ENCODE measurements at regions not wholly inside any gene's neighbourhood (a gene's known extent, or its start where the extent isn't known, plus 50 kb on each side); places are given as distances from the start of the nearest gene placed in this dataset.

DNA sequence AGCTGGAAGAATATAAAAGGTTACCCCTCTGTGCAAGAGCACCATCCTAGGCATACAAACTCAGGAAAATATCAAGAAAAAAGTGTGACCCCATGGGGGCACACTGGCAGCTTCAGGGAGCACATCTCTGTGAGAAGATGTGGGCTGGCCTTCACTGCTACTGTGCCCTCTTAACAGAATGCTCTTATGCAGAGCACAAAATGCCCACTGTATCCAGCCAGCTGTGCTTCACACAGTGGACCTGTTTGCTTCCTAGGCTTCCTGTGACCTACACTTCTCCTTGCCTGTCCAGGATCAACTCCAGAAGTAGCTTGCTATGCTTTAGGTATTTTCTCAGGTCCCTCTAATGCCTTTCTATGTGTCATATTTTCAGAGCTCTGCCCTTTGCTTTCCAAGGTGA, 380.2 kb upstream of the MMS22L start:
- TF ChIP-seq, protein P1, sequence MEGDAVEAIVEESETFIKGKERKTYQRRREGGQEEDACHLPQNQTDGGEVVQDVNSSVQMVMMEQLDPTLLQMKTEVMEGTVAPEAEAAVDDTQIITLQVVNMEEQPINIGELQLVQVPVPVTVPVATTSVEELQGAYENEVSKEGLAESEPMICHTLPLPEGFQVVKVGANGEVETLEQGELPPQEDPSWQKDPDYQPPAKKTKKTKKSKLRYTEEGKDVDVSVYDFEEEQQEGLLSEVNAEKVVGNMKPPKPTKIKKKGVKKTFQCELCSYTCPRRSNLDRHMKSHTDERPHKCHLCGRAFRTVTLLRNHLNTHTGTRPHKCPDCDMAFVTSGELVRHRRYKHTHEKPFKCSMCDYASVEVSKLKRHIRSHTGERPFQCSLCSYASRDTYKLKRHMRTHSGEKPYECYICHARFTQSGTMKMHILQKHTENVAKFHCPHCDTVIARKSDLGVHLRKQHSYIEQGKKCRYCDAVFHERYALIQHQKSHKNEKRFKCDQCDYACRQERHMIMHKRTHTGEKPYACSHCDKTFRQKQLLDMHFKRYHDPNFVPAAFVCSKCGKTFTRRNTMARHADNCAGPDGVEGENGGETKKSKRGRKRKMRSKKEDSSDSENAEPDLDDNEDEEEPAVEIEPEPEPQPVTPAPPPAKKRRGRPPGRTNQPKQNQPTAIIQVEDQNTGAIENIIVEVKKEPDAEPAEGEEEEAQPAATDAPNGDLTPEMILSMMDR (IDR thresholded peaks at IDR 0.05; ENCODE audit: insufficient read depth, low read depth, low read length): no peak
- no peak for TF ChIP-seq EZH2 (IDR thresholded peaks at IDR 0.05; ENCODE audit: insufficient read depth, low read length)
